GM21367 (cell line): ENCODE measurements at regions not wholly inside any gene's neighbourhood (a gene's known extent, or its start where the extent isn't known, plus 50 kb on each side); places are given as distances from the start of the nearest gene placed in this dataset.

Experiments used
- ATAC-seq: cut with Tn5 transposase; IDR thresholded peaks from one replicate; pipeline ENCODE4 v1.9.1; 2021; ENCODE audit not compliant: unreplicated experiment

DNA sequence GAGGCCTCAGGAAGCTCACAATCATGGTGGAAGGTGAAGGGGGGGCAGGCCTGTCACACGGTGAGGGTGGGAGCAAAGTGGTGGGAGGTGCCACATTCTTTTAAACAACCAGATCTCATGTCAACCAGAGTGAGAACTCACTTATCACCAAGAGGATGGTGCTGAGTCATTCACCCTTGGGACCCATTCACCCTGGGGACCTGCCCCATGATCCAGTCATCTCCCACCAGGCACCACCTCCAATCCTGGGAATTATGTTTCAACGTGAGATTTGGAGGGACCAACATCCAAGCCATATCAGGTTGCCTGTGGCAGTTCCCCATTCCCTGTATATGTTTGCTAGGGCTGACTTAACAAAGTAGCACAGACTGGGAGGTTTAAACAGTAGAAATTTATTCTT lies 318.4 kb upstream of the CLNK start:
- ATAC-seq = no peak

DNA sequence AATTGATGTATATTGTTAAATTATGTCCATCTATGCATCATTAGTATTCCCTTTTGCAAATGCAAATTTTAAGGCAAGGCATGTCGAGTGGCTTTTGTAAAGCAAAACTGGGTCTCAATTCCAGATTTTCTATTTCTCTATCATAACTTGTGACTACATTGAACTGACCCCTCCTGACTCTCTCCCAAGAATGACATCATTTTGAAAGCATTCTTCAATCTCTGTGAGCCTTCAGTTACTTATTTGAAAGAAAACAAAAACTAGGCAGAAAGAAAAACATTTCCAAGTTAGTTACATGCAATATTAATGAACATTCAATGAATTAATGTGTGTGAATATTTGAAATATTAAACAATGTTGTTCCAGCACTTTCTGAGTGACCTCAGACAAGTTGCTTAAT lies 314.3 kb upstream of the CLNK start:
- ATAC-seq = no peak

- no peak for ATAC-seq
Observed at GRCh38 chr4:10984815-10985214, 300.2 kb upstream of the CLNK start.

DNA sequence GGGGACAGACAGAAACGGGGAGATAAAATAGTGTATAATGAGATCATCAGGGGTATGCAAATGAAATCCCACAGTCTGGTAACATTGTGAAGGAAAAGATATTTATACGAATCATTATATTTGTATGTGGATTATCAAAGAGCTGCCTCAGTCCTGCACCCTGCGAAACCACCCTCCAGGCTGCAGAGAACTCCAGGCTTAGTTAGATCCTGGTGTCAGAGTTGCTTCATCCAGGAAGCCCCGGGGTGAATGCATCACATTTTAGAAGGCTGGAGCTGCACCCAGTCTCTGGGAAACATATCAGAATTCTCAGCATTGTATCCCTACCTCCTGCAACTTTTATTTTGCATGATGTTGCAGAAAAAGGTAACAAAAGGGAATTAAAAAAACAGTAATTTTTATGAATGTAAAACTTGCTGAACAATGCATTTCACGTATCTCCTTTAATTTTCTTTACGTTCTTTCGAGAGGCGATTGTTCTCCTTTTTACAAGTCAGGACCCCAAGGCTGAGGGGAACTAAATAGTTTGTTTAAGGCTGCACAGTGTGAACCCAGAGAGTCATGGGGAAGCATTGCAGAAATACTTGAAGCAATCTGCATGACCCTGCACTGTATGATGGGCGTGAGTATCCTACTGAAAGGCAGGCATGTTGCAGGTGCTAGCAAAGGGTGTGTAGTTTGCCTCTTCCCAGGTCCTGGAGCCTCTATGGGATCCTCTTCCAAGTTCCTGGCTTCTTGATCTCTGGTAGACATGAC lies 299.5 kb upstream of the CLNK start:
- ATAC-seq = no peak

DNA sequence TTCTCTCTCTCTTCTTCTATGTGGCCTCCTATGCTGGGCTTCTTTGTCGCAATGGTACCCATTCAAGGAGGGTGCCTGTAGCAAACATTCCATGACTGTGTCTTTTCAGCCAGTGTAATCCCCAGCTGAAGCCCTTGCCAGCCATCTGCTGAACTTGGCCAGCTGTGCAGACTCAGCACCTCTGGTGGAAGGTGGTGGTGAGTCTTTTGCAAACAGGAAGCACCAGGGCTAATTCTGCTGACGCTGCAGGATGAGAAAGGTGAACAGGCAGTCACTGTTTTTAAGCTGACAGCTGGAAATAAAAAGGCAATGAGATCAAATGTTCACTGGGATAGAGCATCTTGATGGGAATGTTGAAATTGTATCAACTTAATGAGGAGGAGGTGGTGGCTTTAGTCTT lies 298.7 kb upstream of the CLNK start:
- peak; percentile 78 for ATAC-seq

DNA sequence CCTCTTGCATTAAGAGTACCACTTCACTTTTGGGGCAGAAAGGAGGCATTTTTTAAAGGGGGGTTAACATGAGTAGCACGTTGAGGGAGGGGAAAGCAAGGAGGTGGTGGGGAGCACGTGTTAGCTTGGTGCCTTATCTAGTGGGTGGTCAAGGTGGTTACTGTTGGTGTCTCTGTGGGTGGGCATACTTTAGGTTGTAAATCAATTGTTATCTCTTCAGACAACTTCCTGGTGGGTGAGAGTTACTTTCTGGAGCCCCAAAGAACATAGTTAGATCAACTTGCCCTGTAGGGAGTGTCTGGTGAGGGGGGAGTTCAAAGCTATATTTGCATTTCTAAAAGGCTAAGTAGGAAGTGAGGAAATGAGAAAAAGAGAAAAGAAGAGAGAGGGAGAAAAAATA lies 297.7 kb upstream of the CLNK start:
- ATAC-seq = no peak

DNA sequence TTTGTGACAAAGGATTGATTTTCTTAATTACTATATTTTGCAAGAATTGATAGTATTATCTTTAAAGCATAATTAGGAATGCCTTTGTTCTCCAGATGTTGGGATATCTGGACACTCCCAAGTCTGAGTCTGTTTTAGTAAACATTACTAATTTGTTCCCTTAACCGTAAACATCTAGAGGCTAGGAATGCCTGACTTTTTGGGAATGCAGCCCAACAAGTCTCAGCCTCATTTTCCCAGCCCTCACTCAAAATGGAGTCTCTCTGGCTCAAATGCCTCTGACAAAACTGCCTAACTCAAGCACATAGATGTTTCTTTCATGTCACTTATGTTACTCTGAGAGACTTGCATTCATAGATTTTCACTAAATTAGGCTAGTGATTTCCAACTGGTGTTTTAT lies 297.0 kb upstream of the CLNK start:
- no peak for ATAC-seq

- ATAC-seq = no peak
Observed at GRCh38 chr4:10981096-10981495, 296.5 kb upstream of the CLNK start.

DNA sequence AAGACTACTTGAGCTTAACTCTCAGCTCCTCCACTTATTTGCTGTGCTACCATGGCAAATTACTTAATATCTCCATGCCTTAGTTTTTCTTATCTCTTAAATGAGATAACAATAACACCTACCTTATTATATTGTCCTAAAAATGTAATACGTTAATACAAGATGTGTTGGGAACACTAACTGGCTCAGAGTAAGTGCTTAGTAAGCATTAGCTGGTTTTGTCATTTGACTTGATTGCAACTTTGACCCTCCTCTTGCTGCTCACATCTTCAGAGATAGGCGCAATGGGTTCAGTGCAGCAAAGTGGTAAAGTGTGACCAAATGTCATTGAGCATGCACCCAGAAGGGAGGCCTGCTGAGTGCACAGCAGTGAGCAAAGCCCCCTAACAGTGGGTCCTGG lies 294.5 kb upstream of the CLNK start:
- ATAC-seq = no peak

GRCh38 chr4:10977534-10977933 lies 293.0 kb upstream of the CLNK start:
- ATAC-seq = peak; percentile 88

GRCh38 chr4:10974371-10974770 lies 289.8 kb upstream of the CLNK start:
- no peak for ATAC-seq

GRCh38 chr4:10973686-10974085 lies 289.1 kb upstream of the CLNK start:
- ATAC-seq = no peak

DNA sequence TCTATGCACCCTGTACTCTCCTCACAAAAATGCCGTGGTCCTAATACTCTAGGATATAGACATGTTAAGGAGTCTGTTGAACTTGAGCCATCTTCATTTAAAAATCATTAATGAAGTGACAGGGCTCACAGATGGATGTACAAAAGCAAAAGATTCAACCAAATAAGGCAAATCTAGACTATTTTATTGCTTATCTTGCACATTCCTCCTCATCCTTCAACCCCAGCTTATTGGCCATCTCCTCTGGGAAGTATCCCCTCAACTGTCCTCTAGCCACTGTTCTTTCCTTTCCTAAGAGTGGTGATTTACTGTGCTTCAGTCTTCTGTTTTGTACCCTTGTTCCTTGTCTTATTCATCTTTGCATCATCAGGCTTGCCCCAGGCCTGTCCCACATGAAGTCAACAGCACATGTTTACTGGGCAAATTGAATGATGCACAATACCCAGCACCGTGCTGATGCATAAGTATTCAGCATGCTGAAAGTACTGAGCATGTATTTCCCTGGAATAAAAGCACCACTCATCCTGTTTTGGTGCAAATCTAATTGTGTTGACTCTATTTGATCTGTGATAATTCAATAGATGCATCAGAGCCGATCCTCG lies 287.3 kb upstream of the CLNK start:
- ATAC-seq = no peak

- no peak for ATAC-seq
Observed at GRCh38 chr4:10965196-10965595, 280.6 kb upstream of the CLNK start.

DNA sequence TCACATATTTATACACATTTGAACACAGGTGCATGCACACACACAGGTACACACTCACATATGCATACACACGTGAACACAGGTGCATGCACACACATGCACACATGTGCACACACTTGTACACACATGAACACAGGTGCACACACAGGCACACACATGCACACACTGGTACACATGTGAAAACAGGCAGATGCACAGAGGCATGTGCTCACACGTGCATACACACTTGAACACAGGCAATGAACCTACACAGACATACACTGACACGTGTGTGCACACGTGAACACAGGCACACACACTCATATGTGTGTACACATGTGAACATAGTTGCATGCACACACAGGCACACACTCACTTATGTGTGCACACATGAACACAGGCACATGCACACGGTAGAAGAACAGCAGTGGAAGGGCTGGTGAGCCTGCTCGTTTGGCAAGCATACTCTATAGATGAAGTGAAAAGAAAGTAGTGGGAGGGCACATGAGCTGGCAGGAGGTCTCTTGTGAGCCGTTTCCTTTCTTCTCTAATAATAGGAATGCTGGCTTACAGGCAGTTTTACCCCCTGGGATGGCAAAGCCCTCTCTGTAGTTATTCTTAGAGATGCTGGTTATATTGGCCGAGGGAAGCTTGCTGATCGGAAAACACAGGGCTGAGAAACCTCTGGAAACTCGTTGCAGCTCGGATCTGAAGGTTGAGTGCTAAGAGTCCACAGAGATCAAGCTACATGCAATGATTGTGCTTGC lies 279.6 kb upstream of the CLNK start:
- ATAC-seq = no peak

GRCh38 chr4:10963241-10963640 lies 278.7 kb upstream of the CLNK start:
- ATAC-seq = no peak

GRCh38 chr4:10962246-10962645 lies 277.7 kb upstream of the CLNK start:
- ATAC-seq = no peak

GRCh38 chr4:10960389-10960788 lies 275.8 kb upstream of the CLNK start:
- no peak for ATAC-seq

- ATAC-seq = no peak
Observed at GRCh38 chr4:10959586-10959985, 275.0 kb upstream of the CLNK start.

- ATAC-seq = no peak
Observed at GRCh38 chr4:10958226-10958856, 273.8 kb upstream of the CLNK start.

DNA sequence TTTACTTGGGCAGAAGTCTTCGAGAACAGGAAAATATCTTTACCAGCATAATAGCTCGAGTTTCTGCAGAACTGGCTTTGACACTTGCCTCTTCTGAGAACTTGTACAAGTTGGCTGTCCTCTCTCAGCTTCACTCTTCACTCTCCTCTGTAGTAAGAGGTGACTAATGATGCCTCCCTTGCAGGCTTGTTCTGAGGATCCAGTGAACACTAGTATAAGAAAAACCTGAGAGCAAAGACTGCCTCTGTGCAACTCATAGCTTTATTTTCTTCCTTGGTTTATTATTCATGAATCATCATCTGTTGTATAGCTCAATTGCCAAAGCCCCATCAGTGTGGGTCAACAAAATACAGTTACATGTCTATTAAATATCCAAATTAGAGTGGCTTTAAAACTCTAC lies 266.7 kb upstream of the CLNK start:
- no peak for ATAC-seq
